Stimulated activated CD8-positive, alpha-beta memory T cell treated with anti-CD3 and anti-CD28 coated beads, Interleukin-12 subunit alpha, Interleukin-12 subunit beta, amount 100 ng/mL, for 24 hours (primary cell): ENCODE measurements at regions not wholly inside any gene's neighbourhood (a gene's known extent, or its start where the extent isn't known, plus 50 kb on each side); places are given as distances from the start of the nearest gene placed in this dataset.

Source experiments
- DNase-seq: peaks from one replicate; pipeline ENCODE4 v3.0.0-alpha.2; 2020; ENCODE audit errors: extremely low read depth

GRCh38 chr3:157626817-157627216, 123.6 kb upstream of the VEPH1 start:
- DNase-seq: no peak

- DNase-seq: no peak
Measured at GRCh38 chr3:157624801-157625200, 121.6 kb upstream of the VEPH1 start.

- DNase-seq: no peak
Measured at GRCh38 chr3:157618886-157619285, 115.7 kb upstream of the VEPH1 start.

- DNase-seq: no peak
Measured at GRCh38 chr3:157618075-157618760, 115.0 kb upstream of the VEPH1 start.

GRCh38 chr3:157614896-157615295, 111.7 kb upstream of the VEPH1 start:
- DNase-seq: no peak

GRCh38 chr3:157611536-157612076, 108.4 kb upstream of the VEPH1 start:
- DNase-seq: no peak

GRCh38 chr3:157610876-157611535, 107.8 kb upstream of the VEPH1 start:
- DNase-seq: no peak

- no peak for DNase-seq
Measured at GRCh38 chr3:157607826-157608405, 104.7 kb upstream of the VEPH1 start.

GRCh38 chr3:157606852-157607197, 103.6 kb upstream of the VEPH1 start:
- DNase-seq: no peak

GRCh38 chr3:157606011-157606851, 103.0 kb upstream of the VEPH1 start:
- DNase-seq: peak; percentile 8

GRCh38 chr3:157605356-157605755, 102.1 kb upstream of the VEPH1 start:
- DNase-seq: no peak

GRCh38 chr3:157602424-157602823, 99.2 kb upstream of the VEPH1 start:
- no peak for DNase-seq

GRCh38 chr3:157595259-157595658, 92.0 kb upstream of the VEPH1 start:
- DNase-seq: no peak

- no peak for DNase-seq
Measured at GRCh38 chr3:157594413-157594812, 91.2 kb upstream of the VEPH1 start.

- DNase-seq: no peak
Measured at GRCh38 chr3:157592769-157593168, 89.6 kb upstream of the VEPH1 start.

GRCh38 chr3:157590273-157590672, 87.1 kb upstream of the VEPH1 start:
- DNase-seq: no peak

- no peak for DNase-seq
Measured at GRCh38 chr3:157589211-157589610, 86.0 kb upstream of the VEPH1 start.

- DNase-seq: no peak
Measured at GRCh38 chr3:157588386-157589060, 85.3 kb upstream of the VEPH1 start.

GRCh38 chr3:157586293-157586692, 83.1 kb upstream of the VEPH1 start:
- no peak for DNase-seq

- DNase-seq: no peak
Measured at GRCh38 chr3:157585386-157585785, 82.2 kb upstream of the VEPH1 start.

GRCh38 chr3:157582637-157582973, 79.4 kb upstream of the VEPH1 start:
- no peak for DNase-seq
